GM10248 (cell line): ENCODE measurements at regions not wholly inside any gene's neighbourhood (a gene's known extent, or its start where the extent isn't known, plus 50 kb on each side); places are given as distances from the start of the nearest gene placed in this dataset.

Experiments used
- CTCF ChIA-PET: fragments of 300-600 bp; sonication (Branson Sonifier 250); formaldehyde crosslinking; extraction: SDS; loops from one replicate; lab custom pipeline; 2021; ENCODE audit warnings: antibody characterized with exemption; lab: Yijun Ruan, JAX
- POLR2A ChIA-PET: fragments of 350-650 bp; sonication (Branson Sonifier 250); formaldehyde crosslinking; extraction: SDS; loops from one replicate; lab custom pipeline; 2020; ENCODE audit warnings: antibody characterized with exemption; lab: Yijun Ruan, JAX
- DNase-seq: peaks from one replicate; pipeline ENCODE4 v3.0.0; 2012; ENCODE audit errors: extremely low spot score
- TF ChIP-seq, protein P1 (sequence below): IDR thresholded peaks from 2 replicates; pipeline ENCODE4 v1.5.1; 2012; ENCODE audit warnings: mild to moderate bottlenecking, low read depth; ENCODE audit errors: extremely low read depth, missing control alignments, control extremely low read depth

DNA sequence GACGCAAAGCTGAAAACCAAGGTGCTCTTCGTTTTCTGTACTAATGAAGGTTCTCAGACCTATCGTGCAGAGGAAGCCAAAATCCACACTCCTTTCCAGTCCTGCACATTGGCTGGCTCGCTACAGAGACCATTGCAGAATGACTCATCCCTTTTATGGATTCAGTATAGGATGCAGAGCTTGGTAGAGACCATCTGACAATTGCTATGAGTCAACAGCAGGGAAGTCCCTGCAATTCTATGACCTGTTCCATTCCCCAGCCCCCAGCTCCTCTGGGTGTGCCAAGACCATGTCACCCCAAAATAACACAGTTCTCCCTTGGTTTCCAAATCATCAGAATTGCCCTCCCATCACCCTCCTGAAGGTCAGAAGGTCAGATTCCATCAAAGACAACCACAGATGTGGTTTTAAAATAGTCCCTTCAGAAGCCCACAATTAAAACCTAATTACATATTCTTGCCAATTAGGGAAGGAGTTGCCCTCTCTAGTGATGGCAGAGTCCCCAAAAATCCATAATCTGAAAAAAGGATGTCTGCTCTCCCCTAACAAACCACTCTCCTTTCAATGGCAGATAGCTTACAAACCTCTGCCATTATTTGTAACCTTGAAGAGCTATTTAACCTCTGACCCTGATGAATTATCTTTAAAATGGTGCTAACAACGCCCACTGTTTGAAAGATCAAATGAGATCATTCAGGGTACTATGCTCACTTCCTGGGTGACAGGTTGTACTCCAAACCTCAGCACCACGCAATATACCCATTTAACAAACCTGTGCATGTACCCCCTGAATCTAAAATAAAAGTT is 108.2 kb upstream of the RBBP6 start:
- POLR2A ChIA-PET: no interaction called here
- CTCF ChIA-PET: no interaction called here

DNA sequence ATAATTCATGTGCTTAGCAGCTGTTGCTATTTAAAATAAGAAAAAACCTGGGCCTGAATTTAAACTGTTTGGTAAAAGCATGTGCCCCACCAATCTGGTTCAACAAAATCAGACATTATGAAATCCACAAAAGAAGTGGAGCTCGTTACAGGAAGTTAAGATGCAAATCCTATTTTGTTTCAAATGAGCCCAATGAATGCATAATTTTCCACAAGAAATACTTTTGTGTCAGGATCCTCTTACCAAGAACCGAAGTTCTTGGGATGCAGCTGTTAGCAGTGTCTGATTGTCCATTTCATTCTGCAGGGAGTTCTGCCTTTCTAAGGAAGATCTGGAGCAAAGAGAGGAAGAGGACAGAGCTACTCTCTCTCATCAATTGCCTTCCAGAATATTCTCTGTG is 105.7 kb upstream of the RBBP6 start:
- TF ChIP-seq, protein P1, sequence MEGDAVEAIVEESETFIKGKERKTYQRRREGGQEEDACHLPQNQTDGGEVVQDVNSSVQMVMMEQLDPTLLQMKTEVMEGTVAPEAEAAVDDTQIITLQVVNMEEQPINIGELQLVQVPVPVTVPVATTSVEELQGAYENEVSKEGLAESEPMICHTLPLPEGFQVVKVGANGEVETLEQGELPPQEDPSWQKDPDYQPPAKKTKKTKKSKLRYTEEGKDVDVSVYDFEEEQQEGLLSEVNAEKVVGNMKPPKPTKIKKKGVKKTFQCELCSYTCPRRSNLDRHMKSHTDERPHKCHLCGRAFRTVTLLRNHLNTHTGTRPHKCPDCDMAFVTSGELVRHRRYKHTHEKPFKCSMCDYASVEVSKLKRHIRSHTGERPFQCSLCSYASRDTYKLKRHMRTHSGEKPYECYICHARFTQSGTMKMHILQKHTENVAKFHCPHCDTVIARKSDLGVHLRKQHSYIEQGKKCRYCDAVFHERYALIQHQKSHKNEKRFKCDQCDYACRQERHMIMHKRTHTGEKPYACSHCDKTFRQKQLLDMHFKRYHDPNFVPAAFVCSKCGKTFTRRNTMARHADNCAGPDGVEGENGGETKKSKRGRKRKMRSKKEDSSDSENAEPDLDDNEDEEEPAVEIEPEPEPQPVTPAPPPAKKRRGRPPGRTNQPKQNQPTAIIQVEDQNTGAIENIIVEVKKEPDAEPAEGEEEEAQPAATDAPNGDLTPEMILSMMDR: no peak
- CTCF ChIA-PET: interaction anchor here (1.0 kb wide), 1 partner anchor 71 kb away, joined by 3 read pairs; no protein-coding TSS in a partner anchor
- DNase-seq: no peak
- POLR2A ChIA-PET: no interaction called here

More for the DNA sequence above, 108.2 kb upstream of the RBBP6 start:
- TF ChIP-seq, protein P1: no peak
- no peak for DNase-seq

DNA sequence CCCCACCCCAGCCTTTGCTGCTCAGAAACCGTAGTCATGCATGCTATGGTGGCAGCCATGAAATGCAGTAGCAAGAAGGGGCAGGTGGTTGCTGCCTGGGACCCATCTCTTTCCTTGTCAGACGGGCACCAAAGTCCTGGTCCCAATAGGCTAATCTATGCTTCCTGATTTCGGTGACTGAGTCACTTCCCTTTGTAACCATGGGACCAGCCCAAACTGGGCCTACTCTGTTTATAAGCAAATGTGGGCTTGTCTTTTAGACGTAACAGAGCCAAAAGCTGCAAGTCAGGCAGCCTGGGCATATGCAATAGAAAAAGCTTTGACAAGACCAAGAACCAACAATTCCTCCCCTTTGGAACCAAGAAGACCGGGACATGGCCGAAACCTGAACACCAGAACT is 99.1 kb upstream of the RBBP6 start:
- TF ChIP-seq, protein P1: no peak
- DNase-seq: no peak
- ChIA-PET CTCF (no interaction called here), POLR2A (no interaction called here)

DNA sequence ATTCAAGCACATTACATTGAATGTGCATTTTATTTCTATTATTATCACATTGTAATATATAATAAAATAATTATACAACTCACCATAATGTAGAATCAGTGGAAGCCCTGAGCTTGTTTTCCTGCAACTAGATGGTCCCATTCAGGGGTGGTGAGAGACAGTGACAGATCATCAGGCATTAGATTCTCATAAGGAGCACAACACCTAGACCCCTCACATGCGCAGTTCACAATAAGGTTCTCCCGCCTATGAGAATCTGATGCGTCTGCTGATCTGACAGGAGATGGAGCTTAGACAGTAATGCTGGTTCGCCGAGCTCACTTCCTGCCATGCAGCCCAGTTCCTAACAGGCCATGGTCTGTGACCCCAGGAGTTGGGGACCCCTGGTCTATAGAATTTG is 96.7 kb upstream of the RBBP6 start:
- no peak for DNase-seq
- ChIA-PET CTCF (no interaction called here), POLR2A (no interaction called here)
- TF ChIP-seq, protein P1: no peak

DNA sequence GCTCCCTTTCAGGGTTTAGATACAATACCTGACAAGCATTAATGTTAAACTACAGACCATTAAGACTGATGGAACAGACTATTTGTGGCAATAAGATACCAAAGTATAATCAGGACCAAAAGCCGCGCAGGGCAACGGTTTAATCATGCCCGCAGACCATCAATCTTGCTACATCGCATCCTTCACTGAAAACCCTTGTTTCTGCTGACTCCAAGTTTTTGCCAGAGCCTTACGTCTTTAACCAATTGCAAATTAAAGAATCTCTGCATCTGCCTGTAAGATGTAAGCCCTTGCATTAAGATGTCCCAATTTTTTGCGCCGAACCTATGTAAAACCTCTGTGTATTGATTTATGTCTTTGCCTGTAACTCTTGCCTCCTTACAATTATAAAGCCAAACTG is 94.2 kb upstream of the RBBP6 start:
- ChIA-PET POLR2A (no interaction called here), CTCF (no interaction called here)
- no peak for DNase-seq
- TF ChIP-seq, protein P1: no peak

DNA sequence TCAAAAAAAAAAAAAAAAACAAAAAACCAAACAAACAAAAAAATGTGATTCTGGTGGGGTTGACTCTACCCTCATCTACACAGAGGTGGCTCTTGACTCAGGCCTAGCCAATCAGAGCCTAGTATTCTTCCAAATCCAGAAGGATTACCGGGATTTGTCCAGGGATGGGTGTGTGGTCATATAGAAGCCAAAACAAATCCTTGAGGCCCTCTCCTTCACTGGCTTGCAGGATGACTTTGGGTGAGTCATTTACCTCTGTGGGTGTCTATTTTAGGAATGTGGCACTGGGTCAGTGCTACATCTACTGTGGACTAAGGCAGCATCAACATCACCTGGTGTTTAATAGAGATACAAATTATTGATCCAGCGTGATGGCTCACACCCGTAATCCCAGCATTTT is 93.2 kb upstream of the RBBP6 start:
- ChIA-PET POLR2A (no interaction called here), CTCF (no interaction called here)

More for the DNA sequence above, 93.2 kb upstream of the RBBP6 start:
- DNase-seq: no peak
- TF ChIP-seq, protein P1: no peak
